HFF-Myc (cell line): ENCODE measurements at regions not wholly inside any gene's neighbourhood (a gene's known extent, or its start where the extent isn't known, plus 50 kb on each side); places are given as distances from the start of the nearest gene placed in this dataset.
A peak's percentile ranks its signal among the peaks of the same experiment; 100 is the strongest.

Source experiments
- DNase-seq: peaks from one replicate; pipeline ENCODE4 v3.0.0-alpha.2; 2011; ENCODE audit warnings: low read depth; ENCODE audit errors: extremely low read depth
- H3K4me3 ChIP-seq: replicated peaks from 2 replicates; pipeline ENCODE4 v1.5.1; 2011; ENCODE audit warnings: low read depth, mild to moderate bottlenecking, control low read depth, low read length
- TF ChIP-seq, protein P1 (sequence below): IDR thresholded peaks from 2 replicates; pipeline ENCODE4 v1.5.1; 2012; ENCODE audit warnings: mild to moderate bottlenecking, low read depth, low read length, control low read depth; ENCODE audit errors: missing control alignments

DNA sequence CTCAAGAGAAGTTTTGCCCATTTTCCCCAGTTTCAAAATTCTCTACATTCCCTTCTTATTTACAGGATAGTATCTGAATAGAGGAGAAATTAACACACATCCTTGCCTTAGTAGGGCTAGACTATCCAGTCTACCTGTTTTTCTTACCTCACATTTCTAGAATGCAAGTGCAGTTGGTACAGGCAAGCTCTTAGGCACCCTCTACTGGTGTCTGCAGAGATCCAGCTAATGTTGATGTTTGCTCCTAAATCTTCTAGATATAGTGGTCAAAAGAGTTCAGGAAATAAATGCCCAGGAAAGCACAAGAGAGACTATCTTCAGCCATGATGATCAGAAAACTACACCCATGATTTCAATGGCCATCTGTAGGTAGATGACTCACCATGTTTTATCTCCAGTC lies 205.3 kb downstream of the HTR7 start:
- no peak overlapping the region for H3K4me3 ChIP-seq
- TF ChIP-seq, protein P1, sequence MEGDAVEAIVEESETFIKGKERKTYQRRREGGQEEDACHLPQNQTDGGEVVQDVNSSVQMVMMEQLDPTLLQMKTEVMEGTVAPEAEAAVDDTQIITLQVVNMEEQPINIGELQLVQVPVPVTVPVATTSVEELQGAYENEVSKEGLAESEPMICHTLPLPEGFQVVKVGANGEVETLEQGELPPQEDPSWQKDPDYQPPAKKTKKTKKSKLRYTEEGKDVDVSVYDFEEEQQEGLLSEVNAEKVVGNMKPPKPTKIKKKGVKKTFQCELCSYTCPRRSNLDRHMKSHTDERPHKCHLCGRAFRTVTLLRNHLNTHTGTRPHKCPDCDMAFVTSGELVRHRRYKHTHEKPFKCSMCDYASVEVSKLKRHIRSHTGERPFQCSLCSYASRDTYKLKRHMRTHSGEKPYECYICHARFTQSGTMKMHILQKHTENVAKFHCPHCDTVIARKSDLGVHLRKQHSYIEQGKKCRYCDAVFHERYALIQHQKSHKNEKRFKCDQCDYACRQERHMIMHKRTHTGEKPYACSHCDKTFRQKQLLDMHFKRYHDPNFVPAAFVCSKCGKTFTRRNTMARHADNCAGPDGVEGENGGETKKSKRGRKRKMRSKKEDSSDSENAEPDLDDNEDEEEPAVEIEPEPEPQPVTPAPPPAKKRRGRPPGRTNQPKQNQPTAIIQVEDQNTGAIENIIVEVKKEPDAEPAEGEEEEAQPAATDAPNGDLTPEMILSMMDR, result peak; percentile 56
- DNase-seq, result no peak

DNA sequence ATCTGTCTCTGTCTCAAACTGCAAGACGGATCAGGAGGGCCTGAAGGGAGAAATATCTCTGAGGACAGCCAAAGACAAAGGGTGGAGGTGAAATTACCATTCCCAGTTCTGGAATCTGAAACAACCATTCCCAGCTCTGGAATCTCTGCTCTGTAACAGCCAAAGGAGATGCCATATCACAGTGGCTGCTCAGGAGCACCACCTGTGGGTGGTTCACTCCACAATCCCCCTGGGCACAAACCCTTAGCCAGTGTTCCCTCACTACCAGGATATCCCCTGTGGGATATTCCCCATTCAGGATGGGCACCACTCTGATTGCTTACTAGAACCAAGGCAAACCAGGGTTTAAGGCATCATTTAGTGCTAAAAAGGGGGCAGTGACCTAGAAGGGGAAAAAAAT lies 199.0 kb downstream of the HTR7 start:
- H3K4me3 ChIP-seq, result no peak overlapping the region
- no peak for DNase-seq
- TF ChIP-seq, protein P1, result peak; percentile 40

GRCh38 chr10:90665905-90666662 lies 191.8 kb downstream of the HTR7 start:
- TF ChIP-seq, protein P1, result no peak
- no peak for DNase-seq
- no peak overlapping the region for H3K4me3 ChIP-seq

DNA sequence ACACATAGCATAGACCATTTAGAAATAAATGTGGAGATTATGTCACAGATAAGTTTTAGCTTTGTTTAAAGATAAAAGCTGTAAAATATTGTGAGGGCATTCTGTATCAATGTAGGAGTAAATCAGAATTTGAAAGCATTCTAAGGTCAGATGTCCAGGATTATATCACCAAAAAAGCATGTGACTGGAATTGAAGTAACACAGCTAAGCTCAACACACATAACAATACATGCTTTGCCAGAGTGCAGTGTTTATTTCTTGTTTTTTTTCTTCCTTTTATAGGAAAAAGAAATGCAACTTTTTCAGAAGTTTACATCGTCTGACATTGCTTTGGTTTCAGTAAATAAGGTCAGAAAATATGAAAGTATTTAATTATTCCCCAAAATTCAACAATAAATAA lies 183.4 kb downstream of the HTR7 start:
- DNase-seq, result no peak
- TF ChIP-seq, protein P1, result no peak

DNA sequence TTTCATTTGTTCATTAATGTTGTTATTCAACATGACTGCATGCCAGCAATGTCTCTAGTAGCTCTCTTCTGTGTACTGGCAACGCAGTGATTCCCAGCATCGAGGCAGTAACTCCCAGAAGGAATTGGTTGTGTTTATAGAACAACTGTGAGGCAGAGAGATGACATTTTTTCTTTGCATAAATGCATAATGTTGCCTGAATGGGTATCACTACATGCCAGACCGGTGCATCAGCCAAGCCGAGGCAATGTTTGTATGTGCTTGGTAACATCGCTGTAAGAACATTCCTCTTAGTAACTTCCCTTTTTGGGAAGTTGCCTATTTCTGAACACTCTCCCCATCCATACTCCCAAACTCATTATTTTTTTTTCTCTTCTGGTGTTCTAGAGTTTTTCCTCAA lies 182.9 kb downstream of the HTR7 start:
- H3K4me3 ChIP-seq, result no peak overlapping the region
- DNase-seq, result peak; percentile 52
- TF ChIP-seq, protein P1, result no peak

More for the DNA sequence above, 183.4 kb downstream of the HTR7 start:
- H3K4me3 ChIP-seq, result no peak overlapping the region

GRCh38 chr10:90675621-90676020 lies 182.2 kb downstream of the HTR7 start:
- TF ChIP-seq, protein P1, result no peak
- DNase-seq, result no peak
- H3K4me3 ChIP-seq, result no peak overlapping the region
